Thymus (tissue), 11 donors: ENCODE measurements at regions not wholly inside any gene's neighbourhood (a gene's known extent, or its start where the extent isn't known, plus 50 kb on each side); places are given as distances from the start of the nearest gene placed in this dataset.
"Not testable (repeated sequence)": the region's sequence is repeated elsewhere in the genome, so short reads cannot be mapped to it uniquely, and the experiment has no call there.

Experiments used
- DNase-seq, 9 donors: peaks; one replicate each; pipeline ENCODE4 v3.0.0-alpha.2; 2013; ENCODE audit warnings: low spot score in 9 of 9, low read depth in 6 of 9, missing footprints in 1 of 9
- H3K27ac ChIP-seq, 2 donors: one replicate each; pipeline ENCODE4 v1.5.1; 2013; ENCODE audit warnings: control low read depth in 1 of 2, low read depth in 1 of 2, low read length in 1 of 2, mild to moderate bottlenecking in 1 of 2, moderate library complexity in 1 of 2
- H3K27me3 ChIP-seq, 2 donors: one replicate each; pipeline ENCODE4 v1.5.1; 2013; ENCODE audit warnings: low read length in 1 of 2; ENCODE audit not compliant: control insufficient read depth in 2 of 2, insufficient read depth in 1 of 2
- H3K36me3 ChIP-seq, 2 donors: one replicate each; pipeline ENCODE4 v1.5.1; 2013; ENCODE audit warnings: low read length in 1 of 2, mild to moderate bottlenecking in 1 of 2, moderate library complexity in 1 of 2; ENCODE audit not compliant: control insufficient read depth in 2 of 2, insufficient read depth in 2 of 2
- H3K4me1 ChIP-seq, 2 donors: one replicate each; pipeline ENCODE4 v1.5.1; 2013; ENCODE audit warnings: low read length in 2 of 2; ENCODE audit not compliant: control insufficient read depth in 2 of 2, insufficient read depth in 2 of 2
- H3K4me3 ChIP-seq, 2 donors: one replicate each; pipeline ENCODE4 v1.5.1; 2013; ENCODE audit warnings: low read length in 2 of 2, control low read depth in 1 of 2, mild to moderate bottlenecking in 1 of 2
- H3K9me3 ChIP-seq, 2 donors: one replicate each; pipeline ENCODE4 v1.5.1; 2013; ENCODE audit warnings: low read length in 1 of 2, mild to moderate bottlenecking in 1 of 2; ENCODE audit not compliant: control insufficient read depth in 2 of 2, insufficient read depth in 1 of 2
- WGBS: extraction: QIAGEN DNeasy Blood & Tissue Kit; methylation state at CpG from one replicate; pipeline ENCODE4 v1.1.7; 2013; 5-methylcytosine and 5-hydroxymethylcytosine counted together
- donor health status: healthy.

GRCh38 chr2:131661101-131661782, 133.6 kb downstream of the CCDC74A start:
- not testable (repeated sequence) for H3K9me3 ChIP-seq, H3K27ac ChIP-seq, H3K27me3 ChIP-seq, H3K4me3 ChIP-seq, H3K4me1 ChIP-seq, H3K36me3 ChIP-seq, DNase-seq
- 69% methylated on average over 8 of the region's 8 CpGs for WGBS

- not testable (repeated sequence) for H3K4me3 ChIP-seq, H3K4me1 ChIP-seq, H3K27ac ChIP-seq, H3K9me3 ChIP-seq, H3K27me3 ChIP-seq, H3K36me3 ChIP-seq, DNase-seq
- 92% methylated on average over 5 of the region's 5 CpGs for WGBS
These were observed 134.3 kb downstream of the CCDC74A start for GRCh38 chr2:131661884-131662535.

GRCh38 chr2:131663501-131663900, 135.8 kb downstream of the CCDC74A start:
- not testable (repeated sequence) for H3K4me1 ChIP-seq, H3K27me3 ChIP-seq, H3K36me3 ChIP-seq, H3K27ac ChIP-seq, DNase-seq, H3K4me3 ChIP-seq, H3K9me3 ChIP-seq
- WGBS = 85% methylated on average over 5 of the region's 5 CpGs

GRCh38 chr2:131665716-131666115, 138.0 kb downstream of the CCDC74A start:
- 82% methylated on average over 3 of the region's 3 CpGs for WGBS
- not testable (repeated sequence) for DNase-seq

GRCh38 chr2:131668794-131669540, 141.3 kb downstream of the CCDC74A start:
- Histone ChIP-seq H3K4me1 (peaks cover 4 to 19% of the 10 kb centered on the region in 2 donors), H3K27me3 (peaks cover 11 to 33% of the 10 kb centered on the region in 2 donors)
- H3K4me3 ChIP-seq, H3K9me3 ChIP-seq, H3K27ac ChIP-seq, DNase-seq, H3K36me3 ChIP-seq: not testable (repeated sequence)
- WGBS = 88% methylated on average over 5 of the region's 5 CpGs

More at GRCh38 chr2:131665716-131666115, 138.0 kb downstream of the CCDC74A start:
- not testable (repeated sequence) for H3K4me3 ChIP-seq, H3K27ac ChIP-seq, H3K27me3 ChIP-seq, H3K36me3 ChIP-seq, H3K4me1 ChIP-seq, H3K9me3 ChIP-seq

- WGBS = 56% methylated on average over 28 of the region's 28 CpGs
- DNase-seq, H3K9me3 ChIP-seq, H3K4me3 ChIP-seq, H3K36me3 ChIP-seq, H3K27ac ChIP-seq: not testable (repeated sequence)
- Histone ChIP-seq H3K27me3 (peaks cover 17 to 52% of the 10 kb centered on the region in 2 donors), H3K4me1 (peaks cover 4 to 19% of the 10 kb centered on the region in 2 donors)
These were observed 144.3 kb downstream of the CCDC74A start for GRCh38 chr2:131671841-131672470.

GRCh38 chr2:131672471-131673399, 145.0 kb downstream of the CCDC74A start:
- peak overlapping the region; percentile 18 to 28 for H3K4me3 ChIP-seq
- H3K36me3 ChIP-seq, H3K27ac ChIP-seq, H3K9me3 ChIP-seq: not testable (repeated sequence)
- peak in 4 of 9 donors; percentile 29 to 63 (median 54) for DNase-seq
- H3K4me1 ChIP-seq = peaks cover 4 to 19% of the 10 kb centered on the region in 2 donors
- 8% methylated on average over 38 of the region's 38 CpGs for WGBS
- peaks cover 17 to 52% of the 10 kb centered on the region in 2 donors for H3K27me3 ChIP-seq

- Histone ChIP-seq H3K36me3 (no peaks in the 10 kb centered on the region), H3K4me1 (peaks cover 4 to 19% of the 10 kb centered on the region in 2 donors), H3K9me3 (peaks cover 0 to 6% of the 10 kb centered on the region in 2 donors), H3K4me3 (no peak overlapping the region), H3K27ac (no peak overlapping the region), H3K27me3 (peaks cover 17 to 52% of the 10 kb centered on the region in 2 donors)
- WGBS = 5% methylated on average over 48 of the region's 48 CpGs
- peak in 4 of 9 donors; percentile 2 to 45 (median 34) for DNase-seq
These were observed 145.9 kb downstream of the CCDC74A start for GRCh38 chr2:131673400-131674173.
